ENCODE measurements at regions not wholly inside any gene's neighbourhood (a gene's known extent, or its start where the extent isn't known, plus 50 kb on each side); places are given as distances from the start of the nearest gene placed in this dataset.

GRCh38 chr13:54162069-54162468 lies 1133.5 kb downstream of the OLFM4 start:
- DNase-seq (ENCODE audit: low read depth): no peak

GRCh38 chr13:54165581-54166215 lies 1137.1 kb downstream of the OLFM4 start:
- DNase-seq (ENCODE audit: low read depth): no peak

GRCh38 chr13:54173996-54174395 lies 1145.4 kb downstream of the OLFM4 start:
- no peak for DNase-seq (ENCODE audit: low read depth)

- DNase-seq (ENCODE audit: low read depth): no peak
Measured at GRCh38 chr13:54175466-54175865, 1146.9 kb downstream of the OLFM4 start.

- no peak for DNase-seq (ENCODE audit: low read depth)
Measured at GRCh38 chr13:54177466-54177865, 1148.9 kb downstream of the OLFM4 start.

GRCh38 chr13:54183166-54183565 lies 1154.6 kb downstream of the OLFM4 start:
- DNase-seq (ENCODE audit: low read depth): no peak

- no peak for DNase-seq (ENCODE audit: low read depth)
Measured at GRCh38 chr13:54183728-54184127, 1155.1 kb downstream of the OLFM4 start.

- no peak for DNase-seq (ENCODE audit: low read depth)
Measured at GRCh38 chr13:54184576-54184975, 1156.0 kb downstream of the OLFM4 start.

- no peak for DNase-seq (ENCODE audit: low read depth)
Measured at GRCh38 chr13:54185101-54185500, 1156.5 kb downstream of the OLFM4 start.

GRCh38 chr13:54185785-54186184 lies 1157.2 kb downstream of the OLFM4 start:
- peak; percentile 2 for DNase-seq (ENCODE audit: low read depth)

GRCh38 chr13:54187461-54187860 lies 1158.8 kb downstream of the OLFM4 start:
- DNase-seq (ENCODE audit: low read depth): no peak

GRCh38 chr13:54194233-54195024 lies 1165.8 kb downstream of the OLFM4 start:
- no peak for DNase-seq (ENCODE audit: low read depth)

GRCh38 chr13:54196684-54197083 lies 1168.1 kb downstream of the OLFM4 start:
- no peak for DNase-seq (ENCODE audit: low read depth)

- no peak for DNase-seq (ENCODE audit: low read depth)
Measured at GRCh38 chr13:54198911-54199310, 1170.3 kb downstream of the OLFM4 start.

GRCh38 chr13:54206626-54207025 lies 1178.0 kb downstream of the OLFM4 start:
- DNase-seq (ENCODE audit: low read depth): no peak

GRCh38 chr13:54210397-54211049 lies 1181.9 kb downstream of the OLFM4 start:
- peak; percentile 94 for DNase-seq (ENCODE audit: low read depth)

GRCh38 chr13:54216221-54216620 lies 1187.6 kb downstream of the OLFM4 start:
- DNase-seq (ENCODE audit: low read depth): no peak

- DNase-seq (ENCODE audit: low read depth): peak; percentile 8
Measured at GRCh38 chr13:54226876-54227275, 1198.3 kb downstream of the OLFM4 start.

GRCh38 chr13:54232700-54233099 lies 1204.1 kb downstream of the OLFM4 start:
- no peak for DNase-seq (ENCODE audit: low read depth)

GRCh38 chr13:54234607-54235006 lies 1206.0 kb downstream of the OLFM4 start:
- no peak for DNase-seq (ENCODE audit: low read depth)

GRCh38 chr13:54241719-54242118 lies 1213.1 kb downstream of the OLFM4 start:
- DNase-seq (ENCODE audit: low read depth): peak; percentile 42

GRCh38 chr13:54248306-54248705 lies 1219.7 kb downstream of the OLFM4 start:
- no peak for DNase-seq (ENCODE audit: low read depth)

- DNase-seq (ENCODE audit: low read depth): no peak
Measured at GRCh38 chr13:54261856-54262255, 1233.2 kb downstream of the OLFM4 start.
